Cardiac muscle cell (in vitro differentiated cells and primary cell): ENCODE measurements at regions not wholly inside any gene's neighbourhood (a gene's known extent, or its start where the extent isn't known, plus 50 kb on each side); places are given as distances from the start of the nearest gene placed in this dataset.

Experiments used
- DNase-seq, 2 donors: peaks; one replicate each; pipeline versions ENCODE4 v3.0.0 to v3.0.0-alpha.2; 2010 to 2017; ENCODE audit warnings: low read depth in 1 of 2, low spot score in 1 of 2
- H3K27ac ChIP-seq: fragments of 200-600 bp; sonication (generic); 2 replicates; pipeline ENCODE4 v1.5.1; 2016
- H3K27me3 ChIP-seq: fragments of 200-600 bp; sonication (generic); 2 replicates; pipeline ENCODE4 v1.6.0; 2016; ENCODE audit warnings: control low read depth
- H3K36me3 ChIP-seq: fragments of 200-600 bp; sonication (generic); 2 replicates; pipeline ENCODE4 v1.5.1; 2016; ENCODE audit warnings: control low read depth
- H3K4me1 ChIP-seq: fragments of 200-600 bp; sonication (generic); 2 replicates; pipeline ENCODE4 v1.8.1; 2017; ENCODE audit warnings: low read depth, mild to moderate bottlenecking, mixed run types
- H3K4me3 ChIP-seq: fragments of 200-600 bp; sonication (generic); 2 replicates; pipeline ENCODE4 v1.5.1; 2016; ENCODE audit warnings: mild to moderate bottlenecking
- H3K9me3 ChIP-seq: fragments of 200-600 bp; sonication (generic); 2 replicates; pipeline ENCODE4 v1.5.1; 2017; ENCODE audit warnings: low read depth, mild to moderate bottlenecking, control low read depth
- TF ChIP-seq, protein P1 (sequence below): IDR thresholded peaks from 2 replicates; pipeline ENCODE4 v1.5.1; 2012; ENCODE audit warnings: low read depth, mild to moderate bottlenecking, low read length

DNA sequence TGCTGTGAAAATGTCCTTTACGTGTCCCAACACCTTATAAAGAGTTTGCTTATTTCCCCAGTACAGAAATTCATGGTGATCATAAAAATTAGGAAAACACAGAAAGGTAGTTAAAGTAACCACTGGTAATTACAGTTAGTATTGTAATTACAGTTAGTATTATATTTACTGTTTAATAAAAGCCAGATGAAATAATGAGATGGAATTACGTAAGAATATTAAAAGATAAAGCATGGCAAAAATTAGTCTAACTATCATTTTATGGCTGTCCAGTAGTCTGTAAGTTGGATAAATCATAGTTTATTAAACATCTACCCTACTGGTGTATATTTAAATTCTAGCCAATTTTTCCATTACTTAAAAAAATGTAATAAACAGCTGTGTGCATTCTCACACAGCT lies 638.8 kb downstream of the ACTR3B start:
- Histone ChIP-seq H3K4me3 (no peak overlapping the region), H3K27me3 (no peaks in the 10 kb centered on the region), H3K27ac (no peak overlapping the region), H3K36me3 (no peaks in the 10 kb centered on the region), H3K9me3 (peaks cover 3% of the 10 kb centered on the region), H3K4me1 (no peaks in the 10 kb centered on the region)
- no peak for DNase-seq
- TF ChIP-seq, protein P1, sequence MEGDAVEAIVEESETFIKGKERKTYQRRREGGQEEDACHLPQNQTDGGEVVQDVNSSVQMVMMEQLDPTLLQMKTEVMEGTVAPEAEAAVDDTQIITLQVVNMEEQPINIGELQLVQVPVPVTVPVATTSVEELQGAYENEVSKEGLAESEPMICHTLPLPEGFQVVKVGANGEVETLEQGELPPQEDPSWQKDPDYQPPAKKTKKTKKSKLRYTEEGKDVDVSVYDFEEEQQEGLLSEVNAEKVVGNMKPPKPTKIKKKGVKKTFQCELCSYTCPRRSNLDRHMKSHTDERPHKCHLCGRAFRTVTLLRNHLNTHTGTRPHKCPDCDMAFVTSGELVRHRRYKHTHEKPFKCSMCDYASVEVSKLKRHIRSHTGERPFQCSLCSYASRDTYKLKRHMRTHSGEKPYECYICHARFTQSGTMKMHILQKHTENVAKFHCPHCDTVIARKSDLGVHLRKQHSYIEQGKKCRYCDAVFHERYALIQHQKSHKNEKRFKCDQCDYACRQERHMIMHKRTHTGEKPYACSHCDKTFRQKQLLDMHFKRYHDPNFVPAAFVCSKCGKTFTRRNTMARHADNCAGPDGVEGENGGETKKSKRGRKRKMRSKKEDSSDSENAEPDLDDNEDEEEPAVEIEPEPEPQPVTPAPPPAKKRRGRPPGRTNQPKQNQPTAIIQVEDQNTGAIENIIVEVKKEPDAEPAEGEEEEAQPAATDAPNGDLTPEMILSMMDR: no peak

GRCh38 chr7:153398789-153399553 lies 639.4 kb downstream of the ACTR3B start:
- DNase-seq: no peak
- no peaks in the 10 kb centered on the region for H3K36me3 ChIP-seq
- H3K27me3 ChIP-seq: no peaks in the 10 kb centered on the region
- no peak overlapping the region for H3K27ac ChIP-seq
- H3K9me3 ChIP-seq: peaks cover 3% of the 10 kb centered on the region
- TF ChIP-seq, protein P1: no peak
- no peaks in the 10 kb centered on the region for H3K4me1 ChIP-seq
- no peak overlapping the region for H3K4me3 ChIP-seq

GRCh38 chr7:153399554-153399940 lies 640.0 kb downstream of the ACTR3B start:
- H3K27me3 ChIP-seq: no peaks in the 10 kb centered on the region
- H3K27ac ChIP-seq: no peak overlapping the region
- H3K4me1 ChIP-seq: no peaks in the 10 kb centered on the region
- H3K4me3 ChIP-seq: no peak overlapping the region
- TF ChIP-seq, protein P1: no peak
- no peak for DNase-seq
- peaks cover 3% of the 10 kb centered on the region for H3K9me3 ChIP-seq
- no peaks in the 10 kb centered on the region for H3K36me3 ChIP-seq

- Histone ChIP-seq H3K27me3 (no peaks in the 10 kb centered on the region), H3K4me3 (no peak overlapping the region), H3K4me1 (no peaks in the 10 kb centered on the region), H3K27ac (no peak overlapping the region), H3K9me3 (peaks cover 3% of the 10 kb centered on the region), H3K36me3 (no peaks in the 10 kb centered on the region)
- DNase-seq: no peak
- TF ChIP-seq, protein P1: no peak
These were observed 641.4 kb downstream of the ACTR3B start for GRCh38 chr7:153400735-153401593.

DNA sequence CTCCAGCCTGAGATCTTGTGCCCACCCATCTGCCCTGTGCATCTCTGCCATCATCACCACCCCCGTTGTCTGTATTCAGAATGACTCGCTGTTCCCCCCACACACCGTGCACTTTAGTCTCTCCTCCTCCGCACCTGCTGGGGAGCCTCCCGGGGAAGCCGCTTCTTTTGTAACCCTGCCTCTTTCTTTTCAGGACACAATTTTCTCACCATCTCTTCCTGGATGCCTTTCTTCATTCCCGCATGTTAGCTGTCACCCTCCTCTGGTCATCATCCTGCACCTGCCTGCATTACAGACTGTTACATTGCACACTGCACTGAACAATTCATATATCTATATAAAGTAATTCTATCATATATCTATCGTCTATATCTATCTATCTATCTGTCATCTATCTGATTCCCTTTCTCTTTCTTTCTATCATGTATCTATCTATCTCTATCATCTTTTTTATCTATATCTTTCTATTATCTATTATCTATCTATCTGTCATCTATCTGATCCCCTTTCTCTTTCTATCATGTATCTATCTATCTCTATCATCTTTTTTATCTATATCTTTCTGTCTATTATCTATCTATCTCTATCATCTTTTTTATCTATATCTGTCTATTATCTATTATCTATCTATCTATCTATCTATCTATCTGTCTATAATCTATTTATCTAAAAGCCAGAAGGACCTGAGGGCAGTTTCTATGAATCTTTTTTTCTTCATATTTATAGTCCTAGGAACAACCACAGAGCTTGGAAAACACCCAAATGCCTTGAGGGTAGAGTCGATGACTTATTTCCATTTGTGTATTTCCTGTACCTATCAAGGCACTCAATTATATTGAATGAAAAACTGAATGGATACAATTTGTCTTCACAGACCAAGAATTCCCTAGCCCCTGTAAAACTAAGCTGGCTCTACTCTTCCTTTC lies 642.5 kb downstream of the ACTR3B start:
- H3K4me1 ChIP-seq: no peaks in the 10 kb centered on the region
- no peaks in the 10 kb centered on the region for H3K36me3 ChIP-seq
- H3K27ac ChIP-seq: no peak overlapping the region
- no peak overlapping the region for H3K4me3 ChIP-seq
- peaks cover 3% of the 10 kb centered on the region for H3K9me3 ChIP-seq
- no peaks in the 10 kb centered on the region for H3K27me3 ChIP-seq
- TF ChIP-seq, protein P1: no peak
- DNase-seq: no peak
